IPS-18a (cell line): ENCODE measurements at regions not wholly inside any gene's neighbourhood (a gene's known extent, or its start where the extent isn't known, plus 50 kb on each side); places are given as distances from the start of the nearest gene placed in this dataset.

Source experiments
- H3K27ac ChIP-seq: one replicate; pipeline ENCODE4 v1.5.1; 2013; ENCODE audit warnings: low read length
- H3K27me3 ChIP-seq: one replicate; pipeline ENCODE4 v1.6.1; 2013; ENCODE audit warnings: mild to moderate bottlenecking, low read length; ENCODE audit not compliant: control insufficient read depth, insufficient read depth
- H3K36me3 ChIP-seq: one replicate; pipeline ENCODE4 v1.6.1; 2013; ENCODE audit warnings: low read depth, low read length; ENCODE audit not compliant: control insufficient read depth
- H3K4me1 ChIP-seq: one replicate; pipeline ENCODE4 v1.6.1; 2013; ENCODE audit warnings: low read depth, low read length; ENCODE audit not compliant: control insufficient read depth
- H3K4me3 ChIP-seq: one replicate; pipeline ENCODE4 v1.5.1; 2013; ENCODE audit warnings: low read length
- H3K9ac ChIP-seq: one replicate; pipeline ENCODE4 v1.6.1; 2013; ENCODE audit warnings: mild to moderate bottlenecking, low read length, moderate library complexity
- H3K9me3 ChIP-seq: one replicate; pipeline ENCODE4 v1.6.1; 2013; ENCODE audit warnings: low read depth, low read length; ENCODE audit not compliant: control insufficient read depth

DNA sequence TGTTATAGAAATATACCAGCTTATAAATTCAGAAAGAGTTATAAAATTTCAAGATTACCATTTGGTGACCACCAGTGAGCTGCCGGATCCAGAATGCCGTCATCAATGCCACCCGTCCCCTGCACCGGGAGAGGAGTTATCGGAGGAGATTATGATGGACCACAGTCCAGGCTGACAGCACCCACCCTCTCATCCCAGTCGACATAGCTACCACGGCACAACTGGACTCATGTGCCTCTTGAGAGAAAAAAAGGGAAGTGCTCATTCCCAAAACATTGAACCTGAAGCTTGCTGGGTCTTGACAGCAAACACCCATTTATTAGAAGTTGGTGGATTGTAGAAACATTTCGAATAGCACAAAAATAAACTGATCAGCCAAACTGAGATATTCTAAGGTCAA, 1331.5 kb downstream of the TBC1D22A start:
- H3K9me3 ChIP-seq = no peaks in the 10 kb centered on the region
- H3K27ac ChIP-seq = no peak overlapping the region
- no peaks in the 10 kb centered on the region for H3K36me3 ChIP-seq
- no peaks in the 10 kb centered on the region for H3K27me3 ChIP-seq
- no peak overlapping the region for H3K9ac ChIP-seq
- H3K4me3 ChIP-seq = no peak overlapping the region
- no peaks in the 10 kb centered on the region for H3K4me1 ChIP-seq

DNA sequence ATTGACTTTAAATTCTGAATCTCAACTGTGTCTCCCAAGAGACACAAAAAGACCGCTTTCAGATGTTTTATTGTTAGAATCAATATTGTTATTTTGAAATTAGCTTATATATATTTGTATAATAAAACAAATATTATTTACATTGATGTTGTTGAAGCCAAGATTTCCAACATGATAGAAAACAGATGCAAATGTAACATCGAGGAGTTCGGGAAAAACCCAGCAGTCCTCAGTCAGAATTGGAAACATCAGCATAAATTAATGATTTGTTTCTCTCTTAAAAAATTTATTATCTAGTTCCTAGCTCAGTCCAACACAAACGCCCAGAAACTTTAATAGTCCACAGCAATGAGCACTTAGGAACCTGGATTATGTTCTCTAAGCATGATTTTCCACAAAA, 1330.4 kb downstream of the TBC1D22A start:
- Histone ChIP-seq H3K4me1 (no peaks in the 10 kb centered on the region), H3K9me3 (no peaks in the 10 kb centered on the region), H3K27ac (no peak overlapping the region), H3K36me3 (no peaks in the 10 kb centered on the region), H3K4me3 (no peak overlapping the region), H3K27me3 (no peaks in the 10 kb centered on the region), H3K9ac (no peak overlapping the region)

GRCh38 chr22:48091656-48092223, 1329.3 kb downstream of the TBC1D22A start:
- no peaks in the 10 kb centered on the region for H3K4me1 ChIP-seq
- no peak overlapping the region for H3K4me3 ChIP-seq
- no peaks in the 10 kb centered on the region for H3K36me3 ChIP-seq
- no peak overlapping the region for H3K9ac ChIP-seq
- H3K27ac ChIP-seq = no peak overlapping the region
- no peaks in the 10 kb centered on the region for H3K27me3 ChIP-seq
- H3K9me3 ChIP-seq = no peaks in the 10 kb centered on the region

DNA sequence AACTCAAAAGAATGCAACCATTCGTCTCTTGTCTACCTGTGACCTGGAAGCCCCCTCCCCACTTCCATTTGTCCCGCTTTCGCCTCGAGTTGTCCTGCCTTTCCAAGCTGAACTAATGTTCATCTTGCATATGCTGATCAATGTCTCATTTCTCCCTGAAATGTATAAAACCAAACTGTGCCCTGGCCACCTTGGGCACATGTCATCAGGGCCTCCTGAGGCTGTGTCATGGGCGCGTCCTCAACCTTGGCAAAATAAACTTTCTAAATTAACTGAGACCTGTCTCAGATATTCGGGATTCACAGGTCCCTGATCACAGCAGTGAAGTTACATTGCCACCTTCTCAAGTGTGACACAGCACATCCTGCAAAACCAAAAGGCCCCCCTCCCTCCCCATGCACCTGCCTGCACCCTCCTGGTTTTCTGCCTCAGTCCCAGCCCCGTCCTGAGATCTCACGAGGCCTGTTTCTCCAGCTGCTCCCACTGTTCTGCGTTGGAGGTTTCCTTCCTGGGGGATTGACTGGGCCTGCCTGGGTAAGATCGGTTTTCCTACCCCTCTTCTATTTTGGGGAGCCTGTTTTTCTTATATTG, 1328.7 kb downstream of the TBC1D22A start:
- H3K36me3 ChIP-seq = no peaks in the 10 kb centered on the region
- no peak overlapping the region for H3K9ac ChIP-seq
- no peaks in the 10 kb centered on the region for H3K9me3 ChIP-seq
- H3K4me1 ChIP-seq = no peaks in the 10 kb centered on the region
- no peak overlapping the region for H3K27ac ChIP-seq
- no peak overlapping the region for H3K4me3 ChIP-seq
- H3K27me3 ChIP-seq = no peaks in the 10 kb centered on the region

GRCh38 chr22:48090332-48090672, 1327.9 kb downstream of the TBC1D22A start:
- H3K36me3 ChIP-seq = no peaks in the 10 kb centered on the region
- no peak overlapping the region for H3K4me3 ChIP-seq
- H3K9me3 ChIP-seq = no peaks in the 10 kb centered on the region
- no peaks in the 10 kb centered on the region for H3K4me1 ChIP-seq
- no peaks in the 10 kb centered on the region for H3K27me3 ChIP-seq
- no peak overlapping the region for H3K27ac ChIP-seq
- H3K9ac ChIP-seq = no peak overlapping the region

DNA sequence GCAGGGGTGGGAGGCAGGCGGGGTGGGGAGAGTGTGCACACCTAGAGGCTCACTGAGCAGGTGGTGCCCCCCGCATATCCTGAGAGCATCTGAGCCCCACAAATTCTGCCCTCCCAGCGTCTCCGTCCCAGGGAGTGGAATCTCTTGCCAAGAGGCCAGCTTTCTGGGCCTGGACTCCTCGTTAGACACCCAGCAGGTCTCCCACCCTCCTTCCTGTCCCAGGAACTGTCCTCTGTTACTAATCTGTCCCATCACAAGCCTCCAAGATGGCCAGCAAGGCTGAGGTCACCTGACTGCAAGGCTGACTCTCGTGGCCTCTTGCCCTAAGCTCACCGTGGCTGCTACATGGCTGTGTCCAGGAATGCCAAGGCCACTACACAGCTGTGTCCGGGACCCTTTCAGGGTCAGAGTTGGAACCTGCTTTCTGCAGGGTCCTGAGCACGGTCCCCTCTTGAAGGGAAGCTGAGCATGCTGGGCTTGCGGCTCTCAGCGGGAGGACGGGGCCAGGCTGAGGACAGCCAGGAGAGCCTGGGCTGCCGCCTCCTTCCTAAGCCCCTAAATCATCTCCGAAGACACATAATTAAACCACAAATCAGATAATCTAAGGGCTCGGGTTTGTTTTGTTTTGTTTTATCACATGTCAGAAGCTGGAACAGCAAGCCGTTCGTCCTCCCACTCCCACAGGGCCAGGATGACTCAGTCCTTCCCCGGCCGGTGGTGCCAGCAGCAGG, 1327.3 kb downstream of the TBC1D22A start:
- H3K27me3 ChIP-seq = no peaks in the 10 kb centered on the region
- H3K36me3 ChIP-seq = no peaks in the 10 kb centered on the region
- no peak overlapping the region for H3K4me3 ChIP-seq
- no peaks in the 10 kb centered on the region for H3K9me3 ChIP-seq
- no peak overlapping the region for H3K27ac ChIP-seq
- no peak overlapping the region for H3K9ac ChIP-seq
- no peaks in the 10 kb centered on the region for H3K4me1 ChIP-seq

DNA sequence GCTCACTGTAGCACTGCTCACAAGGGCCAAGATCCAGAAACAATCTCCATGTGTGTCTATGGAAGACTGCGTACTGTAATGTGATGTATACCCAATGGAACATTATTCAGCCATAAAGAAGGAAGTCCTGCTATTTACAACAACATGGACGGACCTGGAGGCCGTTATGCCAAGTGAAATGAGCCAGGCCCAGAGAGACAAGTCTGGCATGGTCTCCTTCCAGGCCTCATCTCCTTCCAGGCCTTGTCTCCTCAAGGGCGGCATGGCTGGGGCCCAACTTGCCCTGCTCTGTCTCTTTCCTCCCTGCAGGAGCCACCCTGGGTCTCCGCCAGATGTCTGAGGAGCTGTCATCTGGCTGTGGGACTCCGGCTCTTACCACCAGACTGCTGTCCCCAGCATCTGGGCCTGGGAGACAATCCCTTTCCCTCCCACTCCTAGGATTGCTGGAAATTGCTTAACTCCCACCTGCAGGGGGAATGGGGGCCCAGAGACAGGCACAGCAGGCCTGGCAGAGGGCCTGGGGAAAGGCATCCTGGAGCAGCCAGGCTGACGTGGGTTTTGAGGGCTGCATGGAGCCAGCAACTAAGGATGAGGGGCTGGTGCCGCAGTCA, 1326.6 kb downstream of the TBC1D22A start:
- Histone ChIP-seq H3K27ac (no peak overlapping the region), H3K4me3 (no peak overlapping the region), H3K9ac (no peak overlapping the region), H3K9me3 (no peaks in the 10 kb centered on the region), H3K27me3 (no peaks in the 10 kb centered on the region), H3K4me1 (no peaks in the 10 kb centered on the region), H3K36me3 (no peaks in the 10 kb centered on the region)

DNA sequence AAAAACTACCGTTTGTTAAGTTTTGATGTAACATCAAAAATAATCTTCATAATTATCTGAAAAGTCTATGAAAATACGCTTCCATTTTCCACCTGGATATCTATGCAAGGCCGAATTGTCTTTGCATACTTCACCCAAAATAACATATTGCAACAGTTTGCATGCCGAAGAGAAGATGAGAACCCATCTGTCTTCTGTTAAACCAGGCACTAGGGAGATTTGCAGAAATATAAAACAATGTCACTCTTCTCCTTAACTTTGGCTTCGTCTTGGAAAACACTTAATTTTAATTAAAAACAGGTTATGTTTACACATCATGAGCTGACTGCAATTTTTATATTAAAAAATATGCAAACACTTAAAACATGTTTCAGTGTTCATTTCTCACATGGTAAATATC, 1325.8 kb downstream of the TBC1D22A start:
- Histone ChIP-seq H3K9ac (no peak overlapping the region), H3K4me1 (no peaks in the 10 kb centered on the region), H3K9me3 (no peaks in the 10 kb centered on the region), H3K27me3 (no peaks in the 10 kb centered on the region), H3K4me3 (no peak overlapping the region), H3K27ac (no peak overlapping the region), H3K36me3 (no peaks in the 10 kb centered on the region)

DNA sequence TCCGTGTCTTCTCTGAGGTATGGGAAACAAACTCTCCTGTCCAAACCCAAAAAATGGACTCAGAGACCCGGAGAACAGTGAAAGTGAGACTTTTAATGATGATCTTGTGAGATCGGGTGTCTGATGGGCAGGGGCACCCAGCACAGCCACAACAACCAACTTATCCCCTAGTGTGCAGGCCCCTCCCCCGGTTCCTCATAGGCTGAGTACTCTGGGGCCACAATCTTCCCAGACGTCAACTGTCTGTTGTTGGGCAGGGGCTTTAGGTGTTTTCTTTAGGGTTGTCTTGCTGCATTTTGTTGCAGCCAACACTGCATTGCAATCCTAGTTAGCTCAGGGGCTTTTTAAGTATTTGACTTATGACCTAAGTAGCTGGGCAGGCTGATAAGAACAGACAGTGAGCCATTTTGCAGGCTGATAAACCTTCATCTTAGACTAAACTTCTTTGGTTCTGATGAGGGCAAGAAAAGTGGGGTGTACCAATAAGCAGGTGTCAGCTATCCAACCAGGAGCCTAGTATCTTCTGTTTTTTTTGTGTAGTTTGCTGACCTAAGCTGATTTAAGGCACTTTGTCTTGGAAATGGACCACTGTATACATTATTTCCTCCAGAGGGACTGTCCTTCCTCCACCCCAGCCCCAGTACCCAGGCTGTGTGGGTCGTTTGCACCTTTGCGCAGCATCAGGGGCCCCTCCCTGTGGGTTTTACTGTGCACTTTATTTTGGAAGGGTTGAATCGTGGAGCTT, 1323.6 kb downstream of the TBC1D22A start:
- Histone ChIP-seq H3K27ac (no peak overlapping the region), H3K27me3 (no peaks in the 10 kb centered on the region), H3K4me3 (no peak overlapping the region), H3K36me3 (no peaks in the 10 kb centered on the region), H3K9me3 (no peaks in the 10 kb centered on the region), H3K9ac (no peak overlapping the region), H3K4me1 (no peaks in the 10 kb centered on the region)

GRCh38 chr22:48084729-48085050, 1322.2 kb downstream of the TBC1D22A start:
- Histone ChIP-seq H3K4me3 (no peak overlapping the region), H3K27me3 (no peaks in the 10 kb centered on the region), H3K9me3 (no peaks in the 10 kb centered on the region), H3K27ac (no peak overlapping the region), H3K9ac (no peak overlapping the region), H3K36me3 (no peaks in the 10 kb centered on the region), H3K4me1 (no peaks in the 10 kb centered on the region)

- Histone ChIP-seq H3K36me3 (no peaks in the 10 kb centered on the region), H3K9ac (no peak overlapping the region), H3K27me3 (no peaks in the 10 kb centered on the region), H3K4me3 (no peak overlapping the region), H3K27ac (no peak overlapping the region), H3K9me3 (no peaks in the 10 kb centered on the region), H3K4me1 (no peaks in the 10 kb centered on the region)
Observed at GRCh38 chr22:48084041-48084728, 1321.7 kb downstream of the TBC1D22A start.
